ENCODE measurements at regions not wholly inside any gene's neighbourhood (a gene's known extent, or its start where the extent isn't known, plus 50 kb on each side); places are given as distances from the start of the nearest gene placed in this dataset.

GRCh38 chr2:36058076-36058475, 297.5 kb upstream of the CRIM1 start:
- 61 to 64% methylated on average over 3 of the region's 3 CpGs for WGBS, 2 donors
- Histone ChIP-seq H3K27ac (no peak overlapping the region), H3K4me1 (no peaks in the 10 kb centered on the region), H3K27me3 (peaks cover 0 to 4% (median 0%) of the 10 kb centered on the region in 7 donors), H3K36me3 (no peaks in the 10 kb centered on the region), H3K4me3 (no peak overlapping the region), H3K9me3 (peaks cover 0 to 7% (median 0%) of the 10 kb centered on the region in 11 donors)
- intact Hi-C loops (cut with DNase I), result no loop called here
- ATAC-seq, result no peak
- no peak for TF ChIP-seq CTCF (IDR thresholded peaks at IDR 0.05)
- DNase-seq, result no peak

GRCh38 chr2:36052819-36053218, 302.8 kb upstream of the CRIM1 start:
- DNase-seq (no peak), ATAC-seq (no peak)
- TF ChIP-seq CTCF (IDR thresholded peaks at IDR 0.05), result no peak
- 62 to 69% methylated on average over 1 of the region's 1 CpG for WGBS, 2 donors
- no peaks in the 10 kb centered on the region for H3K36me3 ChIP-seq
- H3K27ac ChIP-seq, result no peak overlapping the region
- H3K27me3 ChIP-seq, result no peaks in the 10 kb centered on the region
- H3K4me3 ChIP-seq, result no peak overlapping the region
- H3K4me1 ChIP-seq, result no peaks in the 10 kb centered on the region
- peaks cover 0 to 15% (median 0%) of the 10 kb centered on the region in 11 donors for H3K9me3 ChIP-seq
- intact Hi-C loops (cut with DNase I), result no loop called here

GRCh38 chr2:36044411-36044810, 311.2 kb upstream of the CRIM1 start:
- intact Hi-C loops (cut with DNase I), result no loop called here
- Histone ChIP-seq H3K4me3 (no peak overlapping the region), H3K27ac (no peak overlapping the region), H3K36me3 (no peaks in the 10 kb centered on the region), H3K27me3 (no peaks in the 10 kb centered on the region), H3K4me1 (no peaks in the 10 kb centered on the region), H3K9me3 (peaks cover 0 to 6% (median 0%) of the 10 kb centered on the region in 11 donors)
- ATAC-seq, result no peak
- no peak for TF ChIP-seq CTCF (IDR thresholded peaks at IDR 0.05)
- 94 to 97% methylated on average over 4 of the region's 4 CpGs for WGBS, 2 donors
- DNase-seq, result no peak

- DNase-seq (no peak), ATAC-seq (no peak)
- Histone ChIP-seq H3K27me3 (no peaks in the 10 kb centered on the region), H3K27ac (no peak overlapping the region), H3K4me3 (no peak overlapping the region), H3K9me3 (peaks cover 0 to 3% (median 0%) of the 10 kb centered on the region in 11 donors), H3K4me1 (no peaks in the 10 kb centered on the region), H3K36me3 (no peaks in the 10 kb centered on the region)
- intact Hi-C loops (cut with DNase I), result loop anchor here in 1 of 10 donors (10.0 kb wide), 1 partner anchor 1570 kb away; no protein-coding TSS in a partner anchor
- WGBS, 2 donors, result 78 to 82% methylated on average over 3 of the region's 3 CpGs
- TF ChIP-seq CTCF (IDR thresholded peaks at IDR 0.05), result no peak
These were observed 320.4 kb upstream of the CRIM1 start for GRCh38 chr2:36035137-36035536.

Measured in heart right ventricle (tissue), 16 donors.